H1 (cell line): ENCODE measurements at regions not wholly inside any gene's neighbourhood (a gene's known extent, or its start where the extent isn't known, plus 50 kb on each side); places are given as distances from the start of the nearest gene placed in this dataset.

Experiments
- CEBPB ChIP-seq: IDR thresholded peaks from 2 replicates; pipeline ENCODE4 v1.6.1; 2012; ENCODE audit warnings: low read depth, low read length
- KDM5A ChIP-seq: fragments of 200-600 bp; IDR thresholded peaks from 2 replicates; pipeline ENCODE4 v1.7.1; 2012; ENCODE audit warnings: mild to moderate bottlenecking, low read length, inconsistent platforms, mixed read lengths
- SAP30 ChIP-seq: fragments of 300-600 bp; sonication (generic); IDR thresholded peaks from 2 replicates; pipeline ENCODE4 v1.7.1; 2012; ENCODE audit warnings: low read length, moderate library complexity, mild to moderate bottlenecking, inconsistent platforms; ENCODE audit not compliant: insufficient read depth, insufficient replicate concordance
- SRF ChIP-seq: IDR thresholded peaks from 2 replicates; pipeline ENCODE4 v1.6.1; 2011; ENCODE audit warnings: mild to moderate bottlenecking, low read depth, low read length, moderate library complexity
- TAF7 ChIP-seq: optimal IDR thresholded peaks from 2 replicates; pipeline ENCODE3; 2011; ENCODE audit warnings: low read depth, mild to moderate bottlenecking, inconsistent platforms, low read length, moderate library complexity, borderline replicate concordance
- TBP ChIP-seq: IDR thresholded peaks from 2 replicates; pipeline ENCODE4 v1.6.1; 2011; ENCODE audit warnings: low read depth, low read length, improper control_type of control experiment

- TF ChIP-seq TAF7: no peak
- TF ChIP-seq KDM5A: no peak
- TF ChIP-seq SAP30: no peak
- TF ChIP-seq TBP: no peak
- TF ChIP-seq CEBPB: no peak
- no peak for TF ChIP-seq SRF
These were observed 57.6 kb upstream of the FOXQ1 start (continued) for GRCh38 chr6:1254326-1254725.
